ENCODE measurements at regions not wholly inside any gene's neighbourhood (a gene's known extent, or its start where the extent isn't known, plus 50 kb on each side); places are given as distances from the start of the nearest gene placed in this dataset.

DNA sequence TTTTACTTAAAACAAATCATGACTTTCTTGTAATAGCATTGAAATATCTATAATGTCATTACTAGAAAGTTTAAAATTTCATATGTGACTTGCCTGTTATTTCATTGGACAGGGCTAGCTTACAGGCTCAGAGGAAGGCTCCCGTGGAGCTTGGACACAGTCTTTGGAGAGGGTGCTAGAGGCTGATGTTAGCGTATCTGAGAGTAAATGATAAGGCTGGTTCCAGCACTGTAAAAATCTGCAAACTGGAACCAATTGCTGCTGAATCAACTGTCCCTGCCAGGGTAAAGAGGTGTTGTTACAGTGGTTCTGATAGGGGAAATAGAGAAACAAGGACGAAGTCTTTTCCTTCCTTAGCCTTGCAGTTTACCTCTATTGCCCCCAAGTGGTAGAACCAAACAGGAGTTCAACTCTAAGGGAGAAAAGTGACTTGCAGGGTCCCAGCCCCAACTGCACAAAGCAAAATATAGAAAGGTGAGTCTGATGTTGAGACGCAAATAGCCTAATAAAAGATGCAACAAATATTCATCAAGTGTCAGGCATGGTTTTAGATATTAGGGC, 901.7 kb downstream of the DIAPH3 start:
- Mint-ChIP-seq H3K4me3 (no peak overlapping the region), H3K9me3 (peaks cover 0 to 5% (median 0%) of the 10 kb centered on the region in 11 donors), H3K4me1 (no peaks in the 10 kb centered on the region), H3K27ac (no peak overlapping the region), H3K27me3 (no peaks in the 10 kb centered on the region), H3K36me3 (no peaks in the 10 kb centered on the region)
- no peak overlapping the region for H3K4me3 ChIP-seq (ENCODE audit: low read length)
- DNase-seq (no peak), ATAC-seq (no peak)
- H3K9me3 ChIP-seq (ENCODE audit: control insufficient read depth in 2 of 3, low read length in 3 of 3), result no peaks in the 10 kb centered on the region
- no peak overlapping the region for H3K27ac ChIP-seq (ENCODE audit: low read depth, low read length)
- intact Hi-C loops (cut with micrococcal nuclease), result no loop called here
- POLR2A ChIA-PET, result no interaction called here
- no peaks in the 10 kb centered on the region for H3K4me1 ChIP-seq (ENCODE audit: control insufficient read depth in 2 of 2, insufficient read depth in 2 of 2, low read length in 2 of 2)
- no peaks in the 10 kb centered on the region for H3K36me3 ChIP-seq (ENCODE audit: control insufficient read depth in 2 of 3, insufficient read depth in 3 of 3, low read length in 3 of 3)
- CTCF ChIA-PET, result no interaction called here
- H3K27me3 ChIP-seq (ENCODE audit: control insufficient read depth in 2 of 2, insufficient read depth in 2 of 2, low read length in 2 of 2), result no peaks in the 10 kb centered on the region

DNA sequence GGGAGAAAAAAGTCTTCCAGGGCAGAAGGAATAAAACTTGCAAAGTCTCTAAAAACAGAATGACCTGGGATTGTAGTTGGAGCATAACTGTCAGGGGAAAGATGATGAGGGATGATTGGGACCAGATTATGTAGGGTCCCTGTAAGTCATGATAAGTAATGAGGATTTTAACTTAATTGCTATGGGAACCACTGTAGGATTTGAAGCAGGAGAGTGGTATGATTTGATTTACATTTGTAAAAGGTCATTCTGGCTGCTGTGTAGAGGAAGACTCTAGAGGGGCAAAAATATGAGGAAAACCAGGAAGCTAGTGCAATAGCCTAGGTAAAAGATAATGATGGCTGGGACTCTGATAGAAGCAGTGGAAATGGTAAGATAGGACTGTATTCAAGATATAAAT, 900.2 kb downstream of the DIAPH3 start:
- H3K4me3 Mint-ChIP-seq, result no peak overlapping the region
- no peak overlapping the region for H3K27ac Mint-ChIP-seq
- no peaks in the 10 kb centered on the region for H3K27me3 ChIP-seq (ENCODE audit: control insufficient read depth in 2 of 2, insufficient read depth in 2 of 2, low read length in 2 of 2)
- H3K4me1 Mint-ChIP-seq, result no peaks in the 10 kb centered on the region
- H3K36me3 Mint-ChIP-seq, result no peaks in the 10 kb centered on the region
- H3K27me3 Mint-ChIP-seq, result peaks cover 0 to 3% (median 0%) of the 10 kb centered on the region in 5 donors
- H3K9me3 ChIP-seq (ENCODE audit: control insufficient read depth in 2 of 3, low read length in 3 of 3), result no peaks in the 10 kb centered on the region
- DNase-seq (no peak), ATAC-seq (no peak)
- peaks cover 0 to 5% (median 0%) of the 10 kb centered on the region in 11 donors for H3K9me3 Mint-ChIP-seq
- H3K36me3 ChIP-seq (ENCODE audit: control insufficient read depth in 2 of 3, insufficient read depth in 3 of 3, low read length in 3 of 3), result no peaks in the 10 kb centered on the region
- ChIA-PET CTCF (no interaction called here), POLR2A (no interaction called here)
- H3K4me1 ChIP-seq (ENCODE audit: control insufficient read depth in 2 of 2, insufficient read depth in 2 of 2, low read length in 2 of 2), result no peaks in the 10 kb centered on the region
- no peak overlapping the region for H3K4me3 ChIP-seq (ENCODE audit: low read length)
- intact Hi-C loops (cut with micrococcal nuclease), result no loop called here
- H3K27ac ChIP-seq (ENCODE audit: low read depth, low read length), result no peak overlapping the region

DNA sequence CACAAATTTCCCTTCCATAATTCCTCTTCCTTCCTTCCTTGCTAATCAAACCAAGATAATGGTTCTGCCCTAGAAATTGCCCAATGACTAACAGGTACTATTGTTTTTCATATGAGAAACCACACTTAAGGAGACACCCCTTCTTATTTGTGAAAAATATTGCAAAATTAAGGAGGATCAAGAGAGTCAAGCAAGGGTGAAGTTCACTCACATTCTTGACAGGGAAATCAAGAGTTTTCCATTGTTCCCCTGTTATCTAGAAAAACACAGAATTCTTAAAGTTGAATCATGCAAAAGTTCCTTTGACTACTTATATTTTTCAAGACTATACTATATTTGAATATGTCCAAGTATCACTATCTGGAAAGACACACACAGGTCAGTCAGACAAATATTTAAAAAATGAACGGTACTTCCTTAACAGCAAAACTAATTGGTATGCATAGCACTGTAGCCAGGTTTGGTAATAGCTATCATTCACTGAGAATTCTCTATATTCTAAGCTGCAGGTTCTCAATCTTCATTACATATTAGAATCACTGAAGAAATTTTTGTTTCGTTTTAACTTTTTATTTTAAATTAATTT, 897.2 kb downstream of the DIAPH3 start:
- ChIA-PET CTCF (no interaction called here), POLR2A (no interaction called here)
- Histone ChIP-seq H3K27me3 (ENCODE audit: control insufficient read depth in 2 of 2, insufficient read depth in 2 of 2, low read length in 2 of 2) (no peaks in the 10 kb centered on the region), H3K4me3 (ENCODE audit: low read length) (no peak overlapping the region), H3K4me1 (ENCODE audit: control insufficient read depth in 2 of 2, insufficient read depth in 2 of 2, low read length in 2 of 2) (no peaks in the 10 kb centered on the region), H3K9me3 (ENCODE audit: control insufficient read depth in 2 of 3, low read length in 3 of 3) (no peaks in the 10 kb centered on the region), H3K36me3 (ENCODE audit: control insufficient read depth in 2 of 3, insufficient read depth in 3 of 3, low read length in 3 of 3) (no peaks in the 10 kb centered on the region), H3K27ac (ENCODE audit: low read depth, low read length) (no peak overlapping the region)
- ATAC-seq (no peak), DNase-seq (no peak)
- Mint-ChIP-seq H3K4me3 (no peak overlapping the region), H3K4me1 (no peaks in the 10 kb centered on the region), H3K27me3 (peaks cover 0 to 24% (median 1%) of the 10 kb centered on the region in 5 donors), H3K9me3 (peaks cover 0 to 5% (median 0%) of the 10 kb centered on the region in 11 donors), H3K27ac (no peak overlapping the region), H3K36me3 (no peaks in the 10 kb centered on the region)
- intact Hi-C loops (cut with micrococcal nuclease), result no loop called here

DNA sequence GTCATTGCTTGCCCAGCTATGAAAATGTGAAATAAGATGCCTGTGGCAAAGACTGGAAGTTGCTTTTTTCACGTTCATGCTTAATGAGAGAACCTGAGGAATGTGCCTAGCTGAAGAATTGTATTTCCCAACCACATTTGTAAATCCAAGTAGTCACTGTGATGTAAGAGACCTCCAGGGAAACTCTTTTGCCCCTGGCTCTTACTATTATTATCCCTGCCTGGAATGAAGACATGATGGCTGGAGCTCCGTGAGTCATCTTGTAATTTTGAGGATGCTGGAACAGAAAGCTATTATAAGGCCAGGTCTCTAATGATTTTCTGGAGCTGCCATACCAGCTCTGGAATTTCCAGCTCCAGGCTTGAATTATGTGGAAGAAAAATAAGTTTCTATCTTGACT, 894.3 kb downstream of the DIAPH3 start:
- H3K27me3 ChIP-seq (ENCODE audit: control insufficient read depth in 2 of 2, insufficient read depth in 2 of 2, low read length in 2 of 2), result no peaks in the 10 kb centered on the region
- ATAC-seq, result no peak
- Mint-ChIP-seq H3K36me3 (no peaks in the 10 kb centered on the region), H3K4me1 (no peaks in the 10 kb centered on the region), H3K27me3 (peaks cover 0 to 44% (median 11%) of the 10 kb centered on the region in 5 donors), H3K27ac (no peak overlapping the region), H3K4me3 (no peak overlapping the region), H3K9me3 (peaks cover 0 to 9% (median 0%) of the 10 kb centered on the region in 11 donors)
- H3K27ac ChIP-seq (ENCODE audit: low read depth, low read length), result no peak overlapping the region
- no peaks in the 10 kb centered on the region for H3K36me3 ChIP-seq (ENCODE audit: control insufficient read depth in 2 of 3, insufficient read depth in 3 of 3, low read length in 3 of 3)
- POLR2A ChIA-PET, result no interaction called here
- CTCF ChIA-PET, result no interaction called here
- H3K9me3 ChIP-seq (ENCODE audit: control insufficient read depth in 2 of 3, low read length in 3 of 3), result no peaks in the 10 kb centered on the region
- H3K4me1 ChIP-seq (ENCODE audit: control insufficient read depth in 2 of 2, insufficient read depth in 2 of 2, low read length in 2 of 2), result no peaks in the 10 kb centered on the region
- DNase-seq, result no peak
- no peak overlapping the region for H3K4me3 ChIP-seq (ENCODE audit: low read length)
- intact Hi-C loops (cut with micrococcal nuclease), result no loop called here

DNA sequence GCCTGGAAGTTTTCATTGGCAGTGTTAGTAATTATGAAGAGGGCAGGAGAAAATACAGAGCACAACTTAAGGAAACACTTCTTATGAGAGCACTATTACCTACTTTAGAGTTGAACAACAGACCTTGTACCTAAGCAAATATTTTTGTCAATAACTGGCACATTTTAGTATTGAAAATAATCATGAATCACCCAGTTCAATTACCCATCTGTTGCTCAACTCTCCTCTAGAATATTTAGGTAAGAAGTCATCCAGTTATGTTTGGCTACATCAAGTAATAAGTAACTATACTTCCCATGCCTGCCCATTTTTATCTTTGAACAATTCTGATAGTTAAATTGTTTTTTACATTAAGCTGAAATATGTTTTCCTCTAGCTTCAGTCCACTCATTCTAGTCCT, 893.4 kb downstream of the DIAPH3 start:
- H3K27me3 Mint-ChIP-seq, result peaks cover 0 to 44% (median 11%) of the 10 kb centered on the region in 5 donors
- H3K27me3 ChIP-seq (ENCODE audit: control insufficient read depth in 2 of 2, insufficient read depth in 2 of 2, low read length in 2 of 2), result no peaks in the 10 kb centered on the region
- no peaks in the 10 kb centered on the region for H3K36me3 ChIP-seq (ENCODE audit: control insufficient read depth in 2 of 3, insufficient read depth in 3 of 3, low read length in 3 of 3)
- POLR2A ChIA-PET, result no interaction called here
- no peak for DNase-seq
- H3K9me3 ChIP-seq (ENCODE audit: control insufficient read depth in 2 of 3, low read length in 3 of 3), result no peaks in the 10 kb centered on the region
- no peak overlapping the region for H3K4me3 Mint-ChIP-seq
- H3K27ac ChIP-seq (ENCODE audit: low read depth, low read length), result no peak overlapping the region
- H3K27ac Mint-ChIP-seq, result no peak overlapping the region
- ATAC-seq, result no peak
- no peaks in the 10 kb centered on the region for H3K4me1 ChIP-seq (ENCODE audit: control insufficient read depth in 2 of 2, insufficient read depth in 2 of 2, low read length in 2 of 2)
- CTCF ChIA-PET, result no interaction called here
- H3K9me3 Mint-ChIP-seq, result peaks cover 0 to 7% (median 0%) of the 10 kb centered on the region in 11 donors
- H3K4me3 ChIP-seq (ENCODE audit: low read length), result no peak overlapping the region
- no peaks in the 10 kb centered on the region for H3K36me3 Mint-ChIP-seq
- intact Hi-C loops (cut with micrococcal nuclease), result no loop called here
- H3K4me1 Mint-ChIP-seq, result no peaks in the 10 kb centered on the region

DNA sequence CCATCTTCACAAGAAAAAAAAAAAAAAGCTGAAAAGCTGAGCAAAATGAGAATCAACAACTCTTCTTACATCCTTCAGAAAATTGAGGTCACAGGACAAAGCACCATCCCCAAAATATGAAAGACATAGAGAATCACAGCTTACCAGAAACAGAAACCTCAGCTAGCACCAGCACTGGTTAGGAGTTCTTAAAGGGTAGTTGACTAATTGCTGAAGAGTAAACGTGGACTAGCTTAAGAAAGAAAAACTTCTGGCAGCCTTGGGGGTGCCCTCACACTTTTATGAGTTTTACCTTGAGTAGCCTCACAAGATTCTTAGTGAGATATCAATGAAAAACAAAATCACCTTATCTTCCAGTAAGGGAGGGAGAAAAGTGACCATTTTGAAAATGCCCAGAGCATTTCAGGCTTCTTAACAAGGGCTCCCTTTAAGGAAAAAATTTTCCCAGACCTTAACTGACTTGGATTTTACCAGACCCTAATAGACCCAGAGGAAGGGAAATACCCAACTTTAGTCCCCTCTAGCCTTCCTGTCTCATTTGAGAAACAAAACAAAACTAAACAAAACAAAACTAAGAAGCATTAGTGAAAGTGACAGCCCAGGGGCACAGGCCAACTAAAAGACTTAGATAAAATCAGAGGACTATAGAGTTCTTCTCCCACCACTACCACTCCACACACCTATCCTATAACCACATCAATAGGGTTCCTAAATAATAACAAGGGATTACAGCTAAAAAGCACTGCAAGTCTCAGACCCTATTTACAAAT, 888.6 kb downstream of the DIAPH3 start:
- ChIA-PET CTCF (no interaction called here), POLR2A (no interaction called here)
- Mint-ChIP-seq H3K36me3 (no peaks in the 10 kb centered on the region), H3K9me3 (peaks cover 0 to 4% (median 0%) of the 10 kb centered on the region in 11 donors), H3K27ac (no peak overlapping the region), H3K4me1 (no peaks in the 10 kb centered on the region), H3K27me3 (peaks cover 0 to 41% (median 12%) of the 10 kb centered on the region in 5 donors), H3K4me3 (no peak overlapping the region)
- no peaks in the 10 kb centered on the region for H3K9me3 ChIP-seq (ENCODE audit: control insufficient read depth in 2 of 3, low read length in 3 of 3)
- no peaks in the 10 kb centered on the region for H3K27me3 ChIP-seq (ENCODE audit: control insufficient read depth in 2 of 2, insufficient read depth in 2 of 2, low read length in 2 of 2)
- intact Hi-C loops (cut with micrococcal nuclease), result no loop called here
- H3K27ac ChIP-seq (ENCODE audit: low read depth, low read length), result no peak overlapping the region
- no peaks in the 10 kb centered on the region for H3K36me3 ChIP-seq (ENCODE audit: control insufficient read depth in 2 of 3, insufficient read depth in 3 of 3, low read length in 3 of 3)
- H3K4me1 ChIP-seq (ENCODE audit: control insufficient read depth in 2 of 2, insufficient read depth in 2 of 2, low read length in 2 of 2), result no peaks in the 10 kb centered on the region
- ATAC-seq, result no peak
- no peak for DNase-seq
- no peak overlapping the region for H3K4me3 ChIP-seq (ENCODE audit: low read length)

DNA sequence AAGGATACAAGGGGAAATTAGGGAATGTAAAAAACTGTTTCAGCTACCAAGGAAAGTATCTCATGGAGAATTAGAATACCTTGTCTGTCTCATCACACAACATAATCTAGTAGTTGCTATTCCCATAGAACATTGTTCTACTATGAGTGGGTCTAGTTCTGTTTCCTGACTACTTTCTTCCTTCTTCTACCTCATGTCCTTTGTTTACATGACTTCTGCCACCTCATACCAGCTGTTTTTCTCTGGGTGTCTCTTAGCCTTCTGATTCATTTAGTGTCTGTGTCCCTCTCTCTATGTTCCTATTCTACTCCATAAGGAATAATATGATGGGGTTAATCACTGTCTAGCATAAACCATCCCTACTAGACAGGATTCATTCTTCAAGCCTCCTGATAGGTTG, 887.3 kb downstream of the DIAPH3 start:
- Histone ChIP-seq H3K4me3 (ENCODE audit: low read length) (no peak overlapping the region), H3K36me3 (ENCODE audit: control insufficient read depth in 2 of 3, insufficient read depth in 3 of 3, low read length in 3 of 3) (no peaks in the 10 kb centered on the region), H3K27ac (ENCODE audit: low read depth, low read length) (no peak overlapping the region), H3K9me3 (ENCODE audit: control insufficient read depth in 2 of 3, low read length in 3 of 3) (no peaks in the 10 kb centered on the region), H3K4me1 (ENCODE audit: control insufficient read depth in 2 of 2, insufficient read depth in 2 of 2, low read length in 2 of 2) (no peaks in the 10 kb centered on the region), H3K27me3 (ENCODE audit: control insufficient read depth in 2 of 2, insufficient read depth in 2 of 2, low read length in 2 of 2) (no peaks in the 10 kb centered on the region)
- peaks cover 0 to 4% (median 0%) of the 10 kb centered on the region in 11 donors for H3K9me3 Mint-ChIP-seq
- H3K27me3 Mint-ChIP-seq, result peaks cover 0 to 28% (median 10%) of the 10 kb centered on the region in 5 donors
- H3K4me1 Mint-ChIP-seq, result no peaks in the 10 kb centered on the region
- H3K27ac Mint-ChIP-seq, result no peak overlapping the region
- CTCF ChIA-PET, result no interaction called here
- no peak overlapping the region for H3K4me3 Mint-ChIP-seq
- no peaks in the 10 kb centered on the region for H3K36me3 Mint-ChIP-seq
- intact Hi-C loops (cut with micrococcal nuclease), result no loop called here
- POLR2A ChIA-PET, result no interaction called here
- no peak for DNase-seq
- no peak for ATAC-seq
